ENCODE measurements at regions not wholly inside any gene's neighbourhood (a gene's known extent, or its start where the extent isn't known, plus 50 kb on each side); places are given as distances from the start of the nearest gene placed in this dataset.

GRCh38 chr7:117971556-117972244, 98.5 kb upstream of the CTTNBP2 start:
- DNase-seq (ENCODE audit: low read depth): no peak
- no peak for TF ChIP-seq CTCF (IDR thresholded peaks at IDR 0.05; ENCODE audit: control insufficient read depth, extremely low read depth, insufficient read depth)
- H3K4me3 ChIP-seq (ENCODE audit: low read depth, low read length): no peak overlapping the region

- H3K4me3 ChIP-seq (ENCODE audit: low read depth, low read length): no peak overlapping the region
- DNase-seq (ENCODE audit: low read depth): no peak
- no peak for TF ChIP-seq CTCF (IDR thresholded peaks at IDR 0.05; ENCODE audit: control insufficient read depth, extremely low read depth, insufficient read depth)
Observed at GRCh38 chr7:117972606-117973005, 99.4 kb upstream of the CTTNBP2 start.

- DNase-seq (ENCODE audit: low read depth): no peak
- TF ChIP-seq CTCF (IDR thresholded peaks at IDR 0.05; ENCODE audit: control insufficient read depth, extremely low read depth, insufficient read depth): no peak
- no peak overlapping the region for H3K4me3 ChIP-seq (ENCODE audit: low read depth, low read length)
Observed at GRCh38 chr7:117973975-117974374, 100.7 kb upstream of the CTTNBP2 start.

GRCh38 chr7:117974891-117975290, 101.7 kb upstream of the CTTNBP2 start:
- no peak overlapping the region for H3K4me3 ChIP-seq (ENCODE audit: low read depth, low read length)
- no peak for TF ChIP-seq CTCF (IDR thresholded peaks at IDR 0.05; ENCODE audit: control insufficient read depth, extremely low read depth, insufficient read depth)
- no peak for DNase-seq (ENCODE audit: low read depth)

GRCh38 chr7:117975476-117975875, 102.2 kb upstream of the CTTNBP2 start:
- DNase-seq (ENCODE audit: low read depth): no peak
- H3K4me3 ChIP-seq (ENCODE audit: low read depth, low read length): no peak overlapping the region
- no peak for TF ChIP-seq CTCF (IDR thresholded peaks at IDR 0.05; ENCODE audit: control insufficient read depth, extremely low read depth, insufficient read depth)

GRCh38 chr7:117979954-117980497, 106.8 kb upstream of the CTTNBP2 start:
- H3K4me3 ChIP-seq (ENCODE audit: low read depth, low read length): no peak overlapping the region
- no peak for TF ChIP-seq CTCF (IDR thresholded peaks at IDR 0.05; ENCODE audit: control insufficient read depth, extremely low read depth, insufficient read depth)
- no peak for DNase-seq (ENCODE audit: low read depth)

Measured in LNCaP clone FGC (cell line).